AG10803 (cell line): ENCODE measurements at regions not wholly inside any gene's neighbourhood (a gene's known extent, or its start where the extent isn't known, plus 50 kb on each side); places are given as distances from the start of the nearest gene placed in this dataset.

Experiments used
- DNase-seq: peaks from one replicate; pipeline ENCODE4 v3.0.0; 2010; ENCODE audit warnings: low read depth
- H3K4me3 ChIP-seq: 2 replicates; pipeline ENCODE4 v1.5.1; 2011; ENCODE audit warnings: mild to moderate bottlenecking, low read length, control low read depth
- CTCF ChIP-seq: conservative IDR thresholded peaks from 2 replicates; pipeline ENCODE4 v1.5.1; 2011; ENCODE audit warnings: mild to moderate bottlenecking, low read length, control low read depth, inconsistent platforms

GRCh38 chr2:566379-567313, 110.6 kb downstream of the TMEM18 start:
- no peak for DNase-seq
- no peak for TF ChIP-seq CTCF
- H3K4me3 ChIP-seq, result no peak overlapping the region

DNA sequence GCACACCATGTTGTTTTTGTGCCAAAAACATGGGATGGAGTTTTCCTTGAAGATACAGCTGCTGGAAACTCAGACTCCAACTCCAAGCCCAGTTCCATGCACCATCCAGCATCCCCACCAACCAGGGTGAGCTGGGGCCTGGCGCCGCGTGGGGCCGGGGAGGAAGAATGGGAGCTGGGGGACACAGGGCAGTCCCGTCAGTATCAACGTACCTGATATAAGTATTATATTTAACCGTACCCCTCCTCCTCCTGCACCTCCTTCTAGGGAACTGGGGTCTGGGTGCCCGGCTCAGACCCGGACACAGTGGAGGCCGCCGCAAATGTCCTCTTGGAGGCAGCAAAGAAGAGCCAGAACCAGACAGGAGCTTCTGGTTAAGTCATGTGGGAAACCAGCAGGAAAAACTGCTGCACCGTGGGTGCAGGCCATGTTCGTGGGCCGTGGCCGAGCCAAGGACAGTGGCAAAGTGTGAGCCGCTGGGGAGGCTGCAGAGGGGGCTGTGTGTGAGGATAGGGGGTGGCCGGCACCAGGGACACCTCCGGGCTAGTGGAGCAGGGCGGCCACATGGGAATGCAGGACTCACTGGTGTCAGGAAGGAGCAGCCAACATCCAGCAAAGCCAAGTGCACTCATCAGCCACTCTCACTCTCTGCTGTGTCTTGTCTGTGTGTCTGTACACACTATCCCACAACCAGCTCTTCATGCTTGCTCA, 112.6 kb downstream of the TMEM18 start:
- no peak for DNase-seq
- TF ChIP-seq CTCF, result no peak

GRCh38 chr2:563512-563911, 113.7 kb downstream of the TMEM18 start:
- no peak for TF ChIP-seq CTCF
- no peak overlapping the region for H3K4me3 ChIP-seq
- DNase-seq, result no peak

More for the DNA sequence above, 112.6 kb downstream of the TMEM18 start:
- no peak overlapping the region for H3K4me3 ChIP-seq

DNA sequence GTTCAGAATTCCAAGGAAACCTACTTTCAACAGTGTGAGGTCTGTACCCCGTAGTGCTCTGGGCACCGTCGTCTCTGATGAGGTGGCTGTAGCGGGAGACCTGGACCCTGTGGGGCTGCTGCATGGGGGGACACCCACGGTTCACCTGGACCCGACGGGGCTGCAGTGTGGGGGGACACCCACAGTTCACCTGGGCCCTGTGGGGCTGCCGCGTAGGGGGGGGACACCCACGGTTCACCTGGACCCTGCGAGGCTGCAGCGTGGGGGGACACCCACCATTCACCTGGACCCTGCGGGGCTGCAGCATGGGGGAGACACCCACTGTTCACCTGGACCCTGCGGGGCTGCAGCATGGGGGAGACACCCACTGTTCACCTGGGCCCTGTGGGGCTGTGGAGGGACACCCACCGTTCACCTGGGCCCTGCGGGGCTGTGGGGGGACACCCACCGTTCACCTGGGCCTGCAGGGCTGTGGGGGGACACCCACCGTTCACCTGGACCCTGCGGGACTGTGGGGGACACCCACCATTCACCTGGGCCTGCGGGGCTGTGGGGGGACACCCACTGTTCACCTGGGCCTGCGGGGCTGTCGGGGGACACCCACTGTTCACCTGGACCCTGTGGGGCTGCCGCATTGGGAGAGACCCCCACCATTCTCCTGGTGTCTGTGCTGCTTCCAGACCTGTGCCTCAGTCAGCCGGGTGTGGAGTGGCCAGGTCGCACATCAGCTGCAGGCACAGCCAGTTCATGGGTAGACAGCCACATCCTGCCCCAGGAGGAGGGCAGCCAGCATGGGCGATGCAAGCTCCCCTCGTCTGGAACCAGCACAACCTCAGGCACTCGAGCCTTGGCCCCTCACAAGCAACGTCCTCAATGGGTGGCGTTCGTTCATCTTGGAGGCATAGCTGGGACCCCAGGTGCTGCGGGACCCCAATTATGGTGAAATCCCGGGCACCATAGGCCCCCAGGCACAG, 114.5 kb downstream of the TMEM18 start:
- no peak overlapping the region for H3K4me3 ChIP-seq
- no peak for TF ChIP-seq CTCF

DNA sequence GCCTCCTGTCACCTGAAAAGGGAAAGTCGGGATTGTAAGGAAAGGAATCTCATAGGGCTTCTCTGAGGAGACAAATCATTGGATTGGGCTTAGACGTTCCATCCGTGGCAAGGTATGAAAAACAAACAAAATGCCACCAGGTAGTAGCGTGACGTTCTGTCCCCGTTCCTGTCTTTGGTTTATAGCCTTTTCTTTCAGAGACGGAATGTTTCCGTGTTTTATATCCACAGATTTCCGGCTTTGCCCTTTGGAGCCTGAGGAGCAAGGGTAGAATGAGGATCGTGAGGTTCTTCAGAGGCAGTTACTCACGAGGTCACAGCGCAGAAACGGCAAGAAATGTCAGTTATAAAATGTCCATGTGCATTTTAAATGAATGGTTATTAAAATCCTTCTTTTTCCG, 118.3 kb downstream of the TMEM18 start:
- DNase-seq, result no peak
- no peak for TF ChIP-seq CTCF
- H3K4me3 ChIP-seq, result no peak overlapping the region

More for the DNA sequence above, 114.5 kb downstream of the TMEM18 start:
- no peak for DNase-seq

DNA sequence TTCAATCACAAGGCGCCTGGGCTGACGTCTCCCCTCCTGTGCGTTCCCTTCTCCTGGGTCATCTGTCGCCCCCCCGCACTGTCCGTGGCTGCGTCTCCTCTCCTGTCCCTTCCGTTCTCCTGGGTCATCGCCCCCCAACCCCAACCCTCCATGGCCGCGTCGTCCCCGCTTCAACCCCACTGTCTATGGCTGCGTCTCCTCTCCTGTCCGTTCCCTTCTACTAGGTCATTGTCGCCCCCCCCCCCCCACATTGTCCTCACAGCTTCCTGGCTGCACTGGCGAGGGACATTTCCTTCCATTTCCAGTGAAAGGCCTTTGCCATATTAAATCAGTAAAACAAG, 118.9 kb downstream of the TMEM18 start:
- no peak for TF ChIP-seq CTCF
- no peak overlapping the region for H3K4me3 ChIP-seq
- no peak for DNase-seq
